Retina (tissue), 1 donor: ENCODE measurements at regions not wholly inside any gene's neighbourhood (a gene's known extent, or its start where the extent isn't known, plus 50 kb on each side); places are given as distances from the start of the nearest gene placed in this dataset.
"Not testable (repeated sequence)": the region's sequence is repeated elsewhere in the genome, so short reads cannot be mapped to it uniquely, and the experiment has no call there.

Source experiments
- DNase-seq: peaks from one replicate; pipeline ENCODE4 v3.0.0-alpha.2; 2016

GRCh38 chr14:55769877-55770276 is 189.9 kb downstream of the KTN1 start:
- DNase-seq, result no peak

DNA sequence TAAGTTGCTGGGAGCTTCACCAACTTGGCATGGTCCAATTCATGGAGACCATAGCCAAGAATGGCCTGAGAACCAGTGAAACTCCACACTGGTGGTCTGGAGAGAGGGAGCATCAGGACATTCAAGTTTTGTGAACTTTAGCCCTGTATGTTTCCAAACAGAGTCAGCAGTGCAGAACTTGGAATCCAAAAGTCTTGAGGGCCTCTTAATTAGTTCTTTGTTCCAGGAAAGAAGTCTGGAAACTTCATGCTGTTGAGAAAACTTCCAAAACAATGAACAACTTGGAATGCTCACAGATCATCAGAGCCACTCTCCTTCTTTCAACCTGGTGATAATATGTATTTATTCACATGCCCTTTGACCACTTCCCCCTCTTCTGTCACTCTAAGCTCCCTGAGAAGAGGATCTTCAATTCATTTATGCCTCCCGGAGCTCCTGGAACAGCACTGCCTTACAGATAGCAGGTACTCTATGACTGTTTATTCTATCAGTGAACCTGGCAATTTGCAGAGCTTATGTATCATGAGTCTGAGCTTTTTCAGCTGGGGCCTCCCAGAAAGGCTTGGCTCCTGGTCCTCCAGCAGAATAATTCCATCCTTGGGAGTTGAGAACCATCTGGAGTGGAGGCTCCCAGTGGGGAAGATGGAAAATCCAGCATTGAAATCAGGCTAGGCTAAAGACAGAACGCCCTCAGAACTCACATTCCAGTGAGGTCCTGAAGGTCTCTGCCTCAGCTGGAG is 191.4 kb downstream of the KTN1 start:
- no peak for DNase-seq

GRCh38 chr14:55772486-55772885 is 192.5 kb downstream of the KTN1 start:
- peak; percentile 46 for DNase-seq

GRCh38 chr14:55773312-55773711 is 193.3 kb downstream of the KTN1 start:
- DNase-seq, result no peak

GRCh38 chr14:55773984-55774545 is 194.1 kb downstream of the KTN1 start:
- DNase-seq, result no peak

DNA sequence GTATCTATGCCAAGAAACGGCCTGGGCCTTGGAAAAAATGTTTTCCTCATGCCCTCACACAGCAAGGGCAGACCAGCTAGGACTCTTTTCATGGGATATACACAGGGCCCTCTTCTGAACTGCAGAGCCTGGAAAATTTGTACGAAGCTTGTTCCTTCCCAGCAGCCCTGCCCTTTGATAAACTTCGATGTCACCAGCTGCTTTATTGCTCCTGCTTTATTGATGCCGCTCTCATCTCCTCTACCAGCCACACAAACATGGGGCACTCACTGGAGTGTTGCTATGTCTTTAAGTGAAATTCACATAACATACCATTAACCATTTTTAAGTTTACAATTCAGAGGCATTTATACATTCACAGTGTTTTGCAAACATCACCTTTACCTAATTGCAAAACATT is 197.9 kb downstream of the KTN1 start:
- no peak for DNase-seq

DNA sequence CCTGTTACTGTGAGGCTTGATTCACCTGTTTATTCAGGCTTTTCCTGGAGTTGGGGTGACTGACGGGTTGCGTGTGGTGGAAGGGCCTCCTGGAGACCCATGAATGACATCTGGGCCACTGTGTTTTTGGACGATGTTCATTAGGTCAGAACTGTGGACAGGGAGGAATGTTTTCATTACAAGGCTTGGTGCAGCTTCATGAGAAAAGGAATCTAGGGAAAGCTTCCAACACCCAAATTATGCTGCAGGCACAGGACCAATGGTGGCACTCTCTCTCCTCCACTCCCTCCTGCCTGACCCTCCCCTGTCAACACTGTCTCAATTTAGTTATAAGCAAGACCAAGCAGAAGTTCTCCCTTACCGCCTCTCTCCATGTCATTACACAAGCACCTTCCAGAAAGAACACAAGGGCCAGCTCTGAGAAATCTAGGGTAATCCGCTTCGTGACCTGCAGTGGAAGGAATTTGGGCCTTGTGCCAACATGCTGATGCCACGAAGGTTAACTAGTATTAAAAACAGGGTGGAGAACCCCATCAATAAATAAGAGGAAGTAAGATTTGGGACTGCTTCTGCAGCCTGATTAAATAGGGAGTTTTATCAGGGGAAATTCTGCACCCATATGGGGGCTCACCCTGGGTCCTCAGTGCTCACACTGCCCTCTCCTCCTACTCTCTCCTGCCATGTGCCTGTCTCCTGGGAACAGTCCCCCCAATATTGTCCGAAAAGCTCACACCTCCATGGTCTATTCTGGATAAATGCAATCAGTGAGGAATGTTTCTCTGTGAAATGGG is 200.3 kb downstream of the KTN1 start:
- no peak for DNase-seq

- DNase-seq, result no peak
These were observed 201.0 kb downstream of the KTN1 start for GRCh38 chr14:55781046-55781445.

GRCh38 chr14:55782166-55782565 is 202.2 kb downstream of the KTN1 start:
- DNase-seq, result no peak

DNA sequence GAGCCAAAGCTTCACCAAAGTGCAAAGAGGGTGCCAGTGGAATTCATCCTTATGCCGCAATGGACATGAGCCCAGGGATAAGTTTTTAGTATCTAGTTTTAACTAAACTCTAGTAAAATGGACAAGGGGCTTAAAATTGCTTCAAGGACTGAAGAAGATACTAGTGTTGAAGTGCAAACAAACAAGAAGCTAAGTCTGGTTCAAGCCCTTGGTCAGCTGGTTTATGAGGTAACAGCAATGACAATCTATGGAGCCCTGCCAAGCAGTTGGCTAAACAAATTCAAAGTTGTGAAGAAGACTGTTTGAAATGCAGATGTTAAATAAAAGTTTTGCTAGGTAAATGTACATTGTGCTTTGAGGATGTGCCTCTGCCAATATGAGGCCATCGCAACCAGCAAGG is 209.4 kb downstream of the KTN1 start:
- DNase-seq, result no peak

DNA sequence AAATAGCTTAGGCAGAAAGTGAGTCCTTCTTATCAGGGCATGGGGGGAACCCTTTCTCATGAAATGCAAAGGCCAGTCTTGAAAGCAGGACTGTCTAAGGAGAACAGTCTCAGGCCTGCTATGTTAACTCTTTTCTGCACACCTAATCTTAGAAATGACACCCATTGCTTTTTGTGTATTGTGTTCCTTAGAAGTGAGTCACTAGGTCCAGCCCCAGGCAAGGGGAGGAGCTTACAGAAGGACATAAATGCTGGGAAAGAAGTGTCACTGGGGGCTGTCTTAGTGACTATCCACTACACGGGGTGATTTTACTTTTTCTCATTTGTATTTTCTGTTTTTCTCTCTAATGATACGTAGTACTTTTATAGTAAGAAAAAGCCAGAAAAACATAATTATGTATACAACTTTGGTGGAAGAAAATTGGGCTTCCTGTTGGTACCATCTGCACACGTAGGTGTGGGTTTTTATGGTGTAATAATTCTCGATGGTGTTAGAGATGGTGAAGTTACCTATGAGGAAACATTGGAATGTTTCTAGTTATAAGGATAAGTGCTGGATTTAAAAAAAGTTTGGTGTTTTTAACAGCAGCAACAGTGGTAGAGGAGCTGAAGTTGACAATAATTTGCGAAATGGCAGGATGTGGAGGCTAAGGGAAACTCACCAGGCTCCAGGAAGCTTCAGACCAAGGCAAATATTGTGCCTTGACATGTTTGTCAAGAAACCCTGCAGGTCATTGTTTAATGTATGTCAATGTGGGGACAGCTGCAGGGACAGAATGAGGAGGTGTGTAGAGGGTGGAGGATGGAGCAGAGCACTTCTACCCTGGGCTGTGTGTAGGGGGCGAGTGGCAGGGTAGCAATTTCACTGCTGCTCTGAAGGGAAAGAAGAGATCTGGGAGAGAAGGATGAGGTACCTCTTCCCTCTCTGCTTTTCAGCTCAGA is 214.9 kb downstream of the KTN1 start:
- DNase-seq, result no peak

- not testable (repeated sequence) for DNase-seq
These were observed 216.5 kb downstream of the KTN1 start for GRCh38 chr14:55796513-55796912.

- no peak for DNase-seq
These were observed 218.4 kb downstream of the KTN1 start for GRCh38 chr14:55798406-55798805.

- DNase-seq, result no peak
These were observed 219.6 kb downstream of the KTN1 start for GRCh38 chr14:55799508-55800095.

DNA sequence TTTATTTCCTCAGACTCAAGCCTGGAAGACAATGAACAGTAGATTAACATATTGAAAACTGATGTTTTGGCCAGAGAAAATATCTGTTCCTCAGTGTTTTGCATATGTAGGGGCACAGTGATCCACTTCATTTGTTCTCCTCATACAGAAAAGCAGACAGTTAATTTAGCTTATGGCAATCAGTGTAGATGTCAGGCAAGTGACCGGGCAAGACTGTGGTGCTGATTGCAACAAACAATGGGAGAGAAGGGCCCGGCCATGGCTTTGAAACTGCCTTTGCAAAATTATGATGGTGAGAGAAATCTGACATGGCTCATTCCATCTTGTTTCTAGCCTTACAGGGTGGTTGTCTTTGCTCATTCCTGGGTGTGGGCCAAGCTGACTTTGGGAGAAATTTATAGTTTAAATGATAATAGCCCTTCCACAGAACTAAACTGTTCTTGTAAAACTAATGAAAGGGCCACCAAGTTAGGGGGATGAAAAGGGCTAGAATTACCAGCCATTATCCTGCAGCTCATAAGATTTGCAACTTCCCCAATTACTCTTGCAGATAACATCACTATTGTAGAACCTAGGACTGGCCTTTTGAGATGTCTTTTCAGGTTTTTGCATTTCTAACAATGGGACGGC is 220.3 kb downstream of the KTN1 start:
- DNase-seq, result no peak

DNA sequence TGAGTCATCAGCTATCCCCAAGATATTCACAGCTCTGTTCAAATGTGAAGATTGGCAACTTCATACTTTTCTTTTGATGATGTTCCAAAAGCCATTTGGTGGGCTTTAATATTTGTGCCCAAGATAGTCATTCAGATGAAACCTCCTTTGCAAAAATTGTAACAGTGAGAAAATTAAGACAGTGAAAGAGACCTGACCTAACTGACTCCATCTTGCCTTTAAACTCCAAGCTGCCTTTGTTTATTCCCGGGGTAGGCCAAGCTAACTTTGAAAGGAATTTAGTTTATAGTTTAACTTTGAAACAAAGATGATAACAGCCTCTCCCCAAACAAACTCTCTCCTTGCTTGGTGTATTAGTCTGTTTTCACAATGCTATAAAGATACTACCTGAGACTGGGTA is 221.1 kb downstream of the KTN1 start:
- no peak for DNase-seq

GRCh38 chr14:55802986-55803872 is 223.2 kb downstream of the KTN1 start:
- DNase-seq, result no peak

GRCh38 chr14:55803873-55804553 is 224.0 kb downstream of the KTN1 start:
- no peak for DNase-seq

GRCh38 chr14:55805250-55805649 is 225.2 kb downstream of the KTN1 start:
- DNase-seq, result no peak
